ENCODE measurements at regions not wholly inside any gene's neighbourhood (a gene's known extent, or its start where the extent isn't known, plus 50 kb on each side); places are given as distances from the start of the nearest gene placed in this dataset.

DNA sequence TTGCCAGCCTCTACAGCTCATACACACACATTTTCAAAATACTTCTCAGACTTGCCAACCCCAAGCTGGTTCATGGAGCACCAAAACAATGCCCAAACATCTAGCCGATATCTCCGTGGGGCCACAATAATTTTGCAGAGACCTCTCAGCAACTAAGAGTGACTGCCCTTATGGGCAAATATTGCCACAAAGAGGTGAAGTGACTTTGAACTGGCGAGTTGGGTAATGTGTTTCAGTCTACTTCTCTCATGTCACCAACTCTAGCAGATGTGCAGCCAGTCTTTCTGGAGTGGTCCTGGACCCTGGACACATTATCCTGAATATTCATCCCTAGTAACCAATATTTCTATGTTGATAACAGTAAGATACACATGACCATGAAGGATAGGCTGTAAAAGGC is 290.3 kb downstream of the EMP1 start:
- TF ChIP-seq CEBPB (IDR thresholded peaks at IDR 0.05; ENCODE audit: borderline replicate concordance, low read depth, low read length) (no peak), EP300 (IDR thresholded peaks at IDR 0.05; ENCODE audit: low read depth in 2 of 2, low read length in 2 of 2) (no peak), EP300 (CRISPR knock-in tag; IDR thresholded peaks at IDR 0.05; ENCODE audit: borderline replicate concordance) (no peak), RAD21 (CRISPR knock-in tag; IDR thresholded peaks at IDR 0.05) (no peak), ZNF354B (CRISPR knock-in tag; IDR thresholded peaks at IDR 0.05) (no peak), TRIM24 (CRISPR knock-in tag; IDR thresholded peaks at IDR 0.05) (no peak)
- TF ChIP-seq, protein P1, sequence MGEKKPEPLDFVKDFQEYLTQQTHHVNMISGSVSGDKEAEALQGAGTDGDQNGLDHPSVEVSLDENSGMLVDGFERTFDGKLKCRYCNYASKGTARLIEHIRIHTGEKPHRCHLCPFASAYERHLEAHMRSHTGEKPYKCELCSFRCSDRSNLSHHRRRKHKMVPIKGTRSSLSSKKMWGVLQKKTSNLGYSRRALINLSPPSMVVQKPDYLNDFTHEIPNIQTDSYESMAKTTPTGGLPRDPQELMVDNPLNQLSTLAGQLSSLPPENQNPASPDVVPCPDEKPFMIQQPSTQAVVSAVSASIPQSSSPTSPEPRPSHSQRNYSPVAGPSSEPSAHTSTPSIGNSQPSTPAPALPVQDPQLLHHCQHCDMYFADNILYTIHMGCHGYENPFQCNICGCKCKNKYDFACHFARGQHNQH (CRISPR knock-in tag; IDR thresholded peaks at IDR 0.05) = no peak
- TF ChIP-seq, protein P2, sequence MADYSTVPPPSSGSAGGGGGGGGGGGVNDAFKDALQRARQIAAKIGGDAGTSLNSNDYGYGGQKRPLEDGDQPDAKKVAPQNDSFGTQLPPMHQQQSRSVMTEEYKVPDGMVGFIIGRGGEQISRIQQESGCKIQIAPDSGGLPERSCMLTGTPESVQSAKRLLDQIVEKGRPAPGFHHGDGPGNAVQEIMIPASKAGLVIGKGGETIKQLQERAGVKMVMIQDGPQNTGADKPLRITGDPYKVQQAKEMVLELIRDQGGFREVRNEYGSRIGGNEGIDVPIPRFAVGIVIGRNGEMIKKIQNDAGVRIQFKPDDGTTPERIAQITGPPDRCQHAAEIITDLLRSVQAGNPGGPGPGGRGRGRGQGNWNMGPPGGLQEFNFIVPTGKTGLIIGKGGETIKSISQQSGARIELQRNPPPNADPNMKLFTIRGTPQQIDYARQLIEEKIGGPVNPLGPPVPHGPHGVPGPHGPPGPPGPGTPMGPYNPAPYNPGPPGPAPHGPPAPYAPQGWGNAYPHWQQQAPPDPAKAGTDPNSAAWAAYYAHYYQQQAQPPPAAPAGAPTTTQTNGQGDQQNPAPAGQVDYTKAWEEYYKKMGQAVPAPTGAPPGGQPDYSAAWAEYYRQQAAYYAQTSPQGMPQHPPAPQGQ (CRISPR knock-in tag; IDR thresholded peaks at IDR 0.05; ENCODE audit: borderline replicate concordance) = no peak

Data from HepG2 (cell line).